H9 (cell line): ENCODE measurements at regions not wholly inside any gene's neighbourhood (a gene's known extent, or its start where the extent isn't known, plus 50 kb on each side); places are given as distances from the start of the nearest gene placed in this dataset.

Source experiments
- DNase-seq: peaks from one replicate; pipeline ENCODE4 v3.0.0-alpha.2; 2017
- H2AFZ ChIP-seq: one replicate; pipeline ENCODE4 v1.6.1; 2013; ENCODE audit warnings: mild to moderate bottlenecking, low read length, control low read depth, moderate library complexity
- H2AK5ac ChIP-seq: 2 replicates; pipeline ENCODE4 v1.6.1; 2013; ENCODE audit warnings: low read length, control low read depth, mixed read lengths; ENCODE audit not compliant: insufficient read length
- H2BK120ac ChIP-seq: one replicate; pipeline ENCODE4 v1.6.1; 2013; ENCODE audit warnings: low read depth, mild to moderate bottlenecking, low read length, control low read depth, inconsistent platforms; ENCODE audit not compliant: poor library complexity, severe bottlenecking
- H2BK12ac ChIP-seq: 2 replicates; pipeline ENCODE4 v1.6.1; 2013; ENCODE audit warnings: low read length, control low read depth, mixed read lengths, low read depth; ENCODE audit not compliant: insufficient read length
- H2BK15ac ChIP-seq: 2 replicates; pipeline ENCODE4 v1.6.1; 2013; ENCODE audit warnings: low read depth, low read length, control low read depth
- H2BK20ac ChIP-seq: one replicate; pipeline ENCODE4 v1.6.1; 2013; ENCODE audit warnings: low read depth, mild to moderate bottlenecking, low read length, control low read depth, inconsistent platforms; ENCODE audit not compliant: poor library complexity, severe bottlenecking
- H2BK5ac ChIP-seq: 2 replicates; pipeline ENCODE4 v1.6.1; 2013; ENCODE audit warnings: low read length, control low read depth, mixed read lengths; ENCODE audit not compliant: insufficient read length
- H3K14ac ChIP-seq: 2 replicates; pipeline ENCODE4 v1.6.1; 2013; ENCODE audit warnings: low read length, control low read depth; ENCODE audit not compliant: insufficient read depth
- H3K18ac ChIP-seq: 2 replicates; pipeline ENCODE4 v1.6.1; 2013; ENCODE audit warnings: low read depth, mild to moderate bottlenecking, mixed read lengths, low read length, control low read depth; ENCODE audit not compliant: insufficient read length
- H3K23ac ChIP-seq: 2 replicates; pipeline ENCODE4 v1.6.1; 2013; ENCODE audit warnings: low read length, control low read depth, mixed read lengths, low read depth; ENCODE audit not compliant: insufficient read length
- H3K23me2 ChIP-seq: 2 replicates; pipeline ENCODE4 v1.6.1; 2013; ENCODE audit warnings: low read depth, mild to moderate bottlenecking, mixed read lengths, low read length, control low read depth; ENCODE audit not compliant: insufficient read length, poor library complexity, severe bottlenecking
- H3K27ac ChIP-seq: 2 replicates; pipeline ENCODE4 v1.5.1; 2013; ENCODE audit warnings: low read length, control low read depth, mixed read lengths, low read depth; ENCODE audit not compliant: insufficient read length
- H3K27me3 ChIP-seq: 2 replicates; pipeline ENCODE4 v1.6.1; 2013; ENCODE audit warnings: low read length, control low read depth, inconsistent platforms; ENCODE audit not compliant: insufficient read depth
- H3K4ac ChIP-seq: 2 replicates; pipeline ENCODE4 v1.6.1; 2013; ENCODE audit warnings: low read depth, mild to moderate bottlenecking, control low read depth, inconsistent platforms, low read length, moderate library complexity
- H3K4me1 ChIP-seq: 2 replicates; pipeline ENCODE4 v1.6.1; 2013; ENCODE audit warnings: low read length, control low read depth, inconsistent platforms; ENCODE audit not compliant: insufficient read depth
- H3K4me2 ChIP-seq: 2 replicates; pipeline ENCODE4 v1.6.1; 2013; ENCODE audit warnings: low read length, control low read depth, mixed read lengths; ENCODE audit not compliant: insufficient read length, insufficient read depth
- H3K56ac ChIP-seq: 2 replicates; pipeline ENCODE4 v1.6.1; 2013; ENCODE audit warnings: low read depth, mild to moderate bottlenecking, mixed read lengths, low read length, control low read depth; ENCODE audit not compliant: insufficient read length
- H3K79me1 ChIP-seq: 2 replicates; pipeline ENCODE4 v1.6.1; 2013; ENCODE audit warnings: low read depth, mild to moderate bottlenecking, moderate library complexity, low read length, control low read depth, inconsistent platforms; ENCODE audit not compliant: insufficient read depth, poor library complexity, severe bottlenecking
- H3K79me2 ChIP-seq: 2 replicates; pipeline ENCODE4 v1.6.1; 2013; ENCODE audit warnings: low read length, control low read depth, inconsistent platforms; ENCODE audit not compliant: insufficient read depth
- H3K9ac ChIP-seq: 2 replicates; pipeline ENCODE4 v1.6.1; 2013; ENCODE audit warnings: low read length, control low read depth, mixed read lengths; ENCODE audit not compliant: insufficient read length; ENCODE audit errors: extremely low read depth
- H3K9me3 ChIP-seq: one replicate; pipeline ENCODE4 v1.6.1; 2013; ENCODE audit warnings: low read depth, low read length, inconsistent platforms; ENCODE audit not compliant: control insufficient read depth
- H3T11ph ChIP-seq: one replicate; pipeline ENCODE4 v1.6.1; 2013; ENCODE audit warnings: mild to moderate bottlenecking, low read length, control low read depth, inconsistent platforms
- H4K20me1 ChIP-seq: one replicate; pipeline ENCODE4 v1.6.1; 2013; ENCODE audit not compliant: control insufficient read depth, insufficient read length, insufficient read depth
- H4K5ac ChIP-seq: 2 replicates; pipeline ENCODE4 v1.6.1; 2013; ENCODE audit warnings: low read depth, mild to moderate bottlenecking, mixed read lengths, low read length, control low read depth; ENCODE audit not compliant: insufficient read length
- H4K8ac ChIP-seq: replicated peaks from 2 replicates; pipeline ENCODE4 v1.6.1; 2013; ENCODE audit warnings: low read length, control low read depth, mixed read lengths, low read depth; ENCODE audit not compliant: insufficient read length
- H4K91ac ChIP-seq: 2 replicates; pipeline ENCODE4 v1.6.1; 2013; ENCODE audit warnings: low read depth, mild to moderate bottlenecking, moderate library complexity, mixed read lengths, low read length, control low read depth; ENCODE audit not compliant: insufficient read length
- H3K27ac Mint-ChIP-seq, 3 experiments: 2 replicates in 2 of 3; 3 replicates in 1 of 3; pipeline ENCODE4 v1.8.0; 2020 to 2021; ENCODE audit warnings: mixed read lengths in 3 of 3, mild to moderate bottlenecking in 1 of 3, moderate library complexity in 1 of 3
- H3K27me3 Mint-ChIP-seq: 2 replicates; pipeline ENCODE4 v1.8.0; 2021; ENCODE audit warnings: low read depth, mild to moderate bottlenecking, moderate library complexity, mixed read lengths
- H3K36me3 Mint-ChIP-seq, 3 experiments: 2 replicates in 2 of 3; 3 replicates in 1 of 3; pipeline ENCODE4 v1.8.0; 2020 to 2021; ENCODE audit warnings: low read depth in 3 of 3, mixed read lengths in 3 of 3; ENCODE audit not compliant: insufficient read depth in 1 of 3
- H3K4me1 Mint-ChIP-seq, 2 experiments: 2 replicates each; pipeline ENCODE4 v1.8.0; 2020; ENCODE audit warnings: mixed read lengths in 2 of 2
- H3K4me3 Mint-ChIP-seq, 2 experiments: 2 replicates in 1 of 2; 3 replicates in 1 of 2; pipeline ENCODE4 v1.8.0; 2020 to 2021; ENCODE audit warnings: mild to moderate bottlenecking in 2 of 2, mixed read lengths in 2 of 2, moderate library complexity in 1 of 2
- H3K9me3 Mint-ChIP-seq, 2 experiments: 2 replicates in 1 of 2; 3 replicates in 1 of 2; pipeline ENCODE4 v1.8.0; 2020; ENCODE audit warnings: mild to moderate bottlenecking in 2 of 2, mixed read lengths in 2 of 2, moderate library complexity in 1 of 2
- WGBS: extraction: QIAGEN DNeasy Blood & Tissue Kit; methylation state at CpG from one replicate; pipeline ENCODE4 v1.1.7; 2013; ENCODE audit warnings: missing lambda C conversion rate, low lambda C conversion rate, mixed read lengths; ENCODE audit not compliant: insufficient read length; ENCODE audit errors: extremely low coverage; 5-methylcytosine and 5-hydroxymethylcytosine counted together
- TF ChIP-seq, protein P1 (sequence below): fragments of 200-600 bp; sonication (generic); conservative IDR thresholded peaks from 3 replicates; pipeline ENCODE4 v1.8.0; 2021; ENCODE audit warnings: antibody characterized with exemption, mild to moderate bottlenecking

DNA sequence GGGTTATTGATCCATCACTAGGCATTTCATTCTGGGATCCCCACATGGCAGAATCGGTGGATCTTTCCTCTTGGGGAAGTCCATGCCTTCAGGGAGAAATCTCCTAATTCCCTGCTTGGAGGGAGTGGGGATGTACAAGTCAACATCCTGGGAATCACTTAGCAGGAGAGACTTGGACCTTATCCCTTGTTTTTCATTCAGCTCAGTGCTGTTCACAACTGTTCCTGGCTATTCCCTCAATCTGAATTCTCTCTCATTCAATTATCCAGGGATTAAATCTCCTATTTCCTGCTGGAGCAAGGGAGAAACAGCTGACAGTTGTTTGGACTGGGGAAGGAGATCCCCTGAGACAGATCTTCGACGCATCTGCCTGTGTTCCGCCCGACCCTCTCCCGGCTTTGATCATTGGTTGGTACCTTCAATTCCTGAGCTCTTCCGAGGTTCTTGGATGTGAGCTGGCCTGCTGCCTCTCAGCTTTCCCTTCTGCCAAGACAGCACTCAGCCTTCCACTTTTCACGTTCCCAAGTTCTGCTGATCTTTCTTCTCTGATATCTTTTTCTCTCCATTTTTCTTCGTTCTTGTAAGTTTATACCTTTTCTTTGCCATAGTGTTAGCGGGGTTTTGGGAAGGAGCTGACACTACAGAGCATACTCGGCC, 115.4 kb upstream of the GNAO1 start:
- no peaks in the 10 kb centered on the region; the same call in 1 of the 2 replicates for H3K27me3 Mint-ChIP-seq
- H3K4me1 ChIP-seq, result no peaks in the 10 kb centered on the region
- H3K36me3 Mint-ChIP-seq, result no peaks in the 10 kb centered on the region
- no peak overlapping the region for H2BK12ac ChIP-seq
- H3K27me3 ChIP-seq, result no peaks in the 10 kb centered on the region
- H3K79me2 ChIP-seq, result no peaks in the 10 kb centered on the region
- no peaks in the 10 kb centered on the region for H3K9me3 ChIP-seq
- no peak overlapping the region for H4K5ac ChIP-seq
- H3K79me1 ChIP-seq, result no peaks in the 10 kb centered on the region
- H3K4me1 Mint-ChIP-seq, result no peaks in the 10 kb centered on the region
- WGBS, result no CpG with 5 or more reads among the region's 11 CpGs
- H3T11ph ChIP-seq, result no peak overlapping the region
- no peak overlapping the region for H3K56ac ChIP-seq
- H2BK20ac ChIP-seq, result no peak overlapping the region
- no peaks in the 10 kb centered on the region for H4K20me1 ChIP-seq
- H4K91ac ChIP-seq, result no peak overlapping the region
- no peak overlapping the region for H3K4ac ChIP-seq
- no peaks in the 10 kb centered on the region for H3K23me2 ChIP-seq
- H2AK5ac ChIP-seq, result no peak overlapping the region
- DNase-seq, result no peak
- H3K4me2 ChIP-seq, result no peak overlapping the region
- H3K9ac ChIP-seq, result no peak overlapping the region
- TF ChIP-seq, protein P1, sequence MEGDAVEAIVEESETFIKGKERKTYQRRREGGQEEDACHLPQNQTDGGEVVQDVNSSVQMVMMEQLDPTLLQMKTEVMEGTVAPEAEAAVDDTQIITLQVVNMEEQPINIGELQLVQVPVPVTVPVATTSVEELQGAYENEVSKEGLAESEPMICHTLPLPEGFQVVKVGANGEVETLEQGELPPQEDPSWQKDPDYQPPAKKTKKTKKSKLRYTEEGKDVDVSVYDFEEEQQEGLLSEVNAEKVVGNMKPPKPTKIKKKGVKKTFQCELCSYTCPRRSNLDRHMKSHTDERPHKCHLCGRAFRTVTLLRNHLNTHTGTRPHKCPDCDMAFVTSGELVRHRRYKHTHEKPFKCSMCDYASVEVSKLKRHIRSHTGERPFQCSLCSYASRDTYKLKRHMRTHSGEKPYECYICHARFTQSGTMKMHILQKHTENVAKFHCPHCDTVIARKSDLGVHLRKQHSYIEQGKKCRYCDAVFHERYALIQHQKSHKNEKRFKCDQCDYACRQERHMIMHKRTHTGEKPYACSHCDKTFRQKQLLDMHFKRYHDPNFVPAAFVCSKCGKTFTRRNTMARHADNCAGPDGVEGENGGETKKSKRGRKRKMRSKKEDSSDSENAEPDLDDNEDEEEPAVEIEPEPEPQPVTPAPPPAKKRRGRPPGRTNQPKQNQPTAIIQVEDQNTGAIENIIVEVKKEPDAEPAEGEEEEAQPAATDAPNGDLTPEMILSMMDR, result no peak
- no peak overlapping the region for H2AFZ ChIP-seq
- no peak overlapping the region for H3K27ac Mint-ChIP-seq
- no peak overlapping the region for H3K14ac ChIP-seq
- no peak overlapping the region; a peak in 1 of 5 replicates for H3K4me3 Mint-ChIP-seq
- no peak overlapping the region for H3K18ac ChIP-seq
- H2BK120ac ChIP-seq, result no peak overlapping the region
- H3K23ac ChIP-seq, result no peak overlapping the region
- no peak overlapping the region for H2BK5ac ChIP-seq
- H3K27ac ChIP-seq, result no peak overlapping the region
- H4K8ac ChIP-seq, result no peak overlapping the region
- H3K9me3 Mint-ChIP-seq, result no peaks in the 10 kb centered on the region
- no peak overlapping the region for H2BK15ac ChIP-seq
